MCF 10A (cell line): ENCODE measurements at regions not wholly inside any gene's neighbourhood (a gene's known extent, or its start where the extent isn't known, plus 50 kb on each side); places are given as distances from the start of the nearest gene placed in this dataset.
A peak's percentile ranks its signal among the peaks of the same experiment; 100 is the strongest.

Experiments
- BruUV-seq: library from RNA; stranded (reverse); fragments of 400-500 nt; replicated peaks from 2 replicates; lab custom pipeline; 2021; lab: Mats Ljungman, UMichigan
- CTCF ChIA-PET: fragments of 300-600 bp; sonication (Branson Sonifier 250); formaldehyde crosslinking; extraction: SDS; loops from one replicate; lab custom pipeline; 2021; ENCODE audit warnings: antibody characterized with exemption, inconsistent platforms; lab: Yijun Ruan, JAX
- POLR2A ChIA-PET: fragments of 300-600, 350-650 bp; sonication (Branson Sonifier 250); formaldehyde crosslinking; extraction: SDS; loops from one replicate; lab custom pipeline; 2020; ENCODE audit warnings: antibody characterized with exemption, inconsistent platforms; lab: Yijun Ruan, JAX
- DNase-seq: peaks from one replicate; pipeline ENCODE4 v3.0.0-alpha.2; 2018; ENCODE audit not compliant: unreplicated experiment
- H3K27ac Mint-ChIP-seq: one replicate; pipeline ENCODE4 v1.8.0; 2022; ENCODE audit warnings: mild to moderate bottlenecking, low read depth, mixed read lengths; ENCODE audit not compliant: unreplicated experiment
- H3K27me3 Mint-ChIP-seq: one replicate; pipeline ENCODE4 v1.8.0; 2022; ENCODE audit warnings: mixed read lengths; ENCODE audit not compliant: insufficient read depth, unreplicated experiment
- H3K36me3 Mint-ChIP-seq: one replicate; pipeline ENCODE4 v1.8.0; 2022; ENCODE audit warnings: mild to moderate bottlenecking, moderate library complexity, mixed read lengths; ENCODE audit not compliant: insufficient read depth, unreplicated experiment
- H3K4me1 Mint-ChIP-seq: one replicate; pipeline ENCODE4 v1.8.0; 2022; ENCODE audit warnings: mixed read lengths; ENCODE audit not compliant: insufficient read depth, unreplicated experiment
- H3K4me3 Mint-ChIP-seq: one replicate; pipeline ENCODE4 v1.8.0; 2022; ENCODE audit warnings: mild to moderate bottlenecking, moderate library complexity, mixed read lengths; ENCODE audit not compliant: unreplicated experiment
- H3K9me3 Mint-ChIP-seq: one replicate; pipeline ENCODE4 v1.8.0; 2022; ENCODE audit warnings: mixed read lengths; ENCODE audit not compliant: unreplicated experiment
- intact Hi-C: fragments of 100-400 bp; cut with micrococcal nuclease; formaldehyde crosslinking; loops from 2 replicates; pipeline ENCODE4 v1.14.1; 2022
- TF ChIP-seq, protein P1 (sequence below): fragments of 200-600 bp; IDR thresholded peaks from one replicate; pipeline ENCODE4 v1.8.0; 2022; ENCODE audit warnings: antibody characterized with exemption, mild to moderate bottlenecking; ENCODE audit not compliant: unreplicated experiment

DNA sequence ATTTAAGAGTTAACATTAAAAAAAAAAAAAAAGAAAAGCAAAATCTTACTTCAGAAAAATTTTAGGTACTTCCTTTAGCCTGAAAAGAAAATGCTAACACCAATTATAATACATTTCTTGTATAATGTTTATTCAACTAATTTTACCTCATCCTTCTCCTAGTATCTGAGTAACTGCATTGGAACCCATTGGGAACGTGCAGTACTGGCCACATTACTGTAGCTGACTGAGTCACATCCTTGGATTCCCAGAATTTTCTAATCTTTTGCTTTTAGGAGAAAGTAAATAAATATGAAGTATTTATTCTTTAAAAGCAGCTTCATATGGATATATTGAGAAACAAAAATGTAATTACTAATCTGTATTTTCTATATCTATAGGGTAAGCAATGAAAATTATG is 82.6 kb upstream of the SLITRK2 start:
- CTCF ChIA-PET = no interaction called here
- Mint-ChIP-seq H3K9me3 (no peaks in the 10 kb centered on the region), H3K27me3 (no peaks in the 10 kb centered on the region), H3K36me3 (no peaks in the 10 kb centered on the region), H3K27ac (no peak overlapping the region), H3K4me1 (peaks cover 4% of the 10 kb centered on the region), H3K4me3 (no peak overlapping the region)
- no peak for DNase-seq
- POLR2A ChIA-PET = no interaction called here
- TF ChIP-seq, protein P1, sequence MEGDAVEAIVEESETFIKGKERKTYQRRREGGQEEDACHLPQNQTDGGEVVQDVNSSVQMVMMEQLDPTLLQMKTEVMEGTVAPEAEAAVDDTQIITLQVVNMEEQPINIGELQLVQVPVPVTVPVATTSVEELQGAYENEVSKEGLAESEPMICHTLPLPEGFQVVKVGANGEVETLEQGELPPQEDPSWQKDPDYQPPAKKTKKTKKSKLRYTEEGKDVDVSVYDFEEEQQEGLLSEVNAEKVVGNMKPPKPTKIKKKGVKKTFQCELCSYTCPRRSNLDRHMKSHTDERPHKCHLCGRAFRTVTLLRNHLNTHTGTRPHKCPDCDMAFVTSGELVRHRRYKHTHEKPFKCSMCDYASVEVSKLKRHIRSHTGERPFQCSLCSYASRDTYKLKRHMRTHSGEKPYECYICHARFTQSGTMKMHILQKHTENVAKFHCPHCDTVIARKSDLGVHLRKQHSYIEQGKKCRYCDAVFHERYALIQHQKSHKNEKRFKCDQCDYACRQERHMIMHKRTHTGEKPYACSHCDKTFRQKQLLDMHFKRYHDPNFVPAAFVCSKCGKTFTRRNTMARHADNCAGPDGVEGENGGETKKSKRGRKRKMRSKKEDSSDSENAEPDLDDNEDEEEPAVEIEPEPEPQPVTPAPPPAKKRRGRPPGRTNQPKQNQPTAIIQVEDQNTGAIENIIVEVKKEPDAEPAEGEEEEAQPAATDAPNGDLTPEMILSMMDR = no peak
- no TSS peak for BruUV-seq
- intact Hi-C loops = no loop called here

DNA sequence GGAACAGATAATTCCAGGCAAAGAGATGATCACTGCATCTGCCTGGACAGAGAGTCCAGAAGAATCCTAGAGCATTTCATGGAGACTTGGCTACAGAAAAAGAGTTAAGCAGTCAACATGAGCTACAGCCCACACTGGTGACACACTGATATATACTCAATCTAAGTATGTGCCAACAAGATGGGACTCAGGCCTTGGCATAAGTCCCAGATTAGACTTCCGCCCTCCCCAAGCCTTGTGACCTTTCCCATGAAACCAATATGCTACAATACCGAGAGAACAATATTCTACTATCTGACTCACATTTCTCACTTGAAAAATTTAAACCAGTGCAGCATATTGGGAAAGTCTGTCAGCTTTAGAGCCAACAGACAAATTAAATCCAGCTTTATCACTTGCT is 65.7 kb upstream of the SLITRK2 start:
- Mint-ChIP-seq H3K27ac (no peak overlapping the region), H3K27me3 (no peaks in the 10 kb centered on the region), H3K4me3 (no peak overlapping the region), H3K36me3 (no peaks in the 10 kb centered on the region), H3K4me1 (peaks cover 5% of the 10 kb centered on the region), H3K9me3 (peaks cover 6% of the 10 kb centered on the region)
- TF ChIP-seq, protein P1 = no peak
- intact Hi-C loops = no loop called here
- DNase-seq = peak; percentile 81
- POLR2A ChIA-PET = interaction anchor here (0.9 kb wide), 1 partner anchor 142 kb away, joined by 3 read pairs; no protein-coding TSS in a partner anchor
- BruUV-seq = no TSS peak
- CTCF ChIA-PET = interaction anchor here (0.6 to 0.7 kb wide), 2 partner anchors 22 to 359 kb away, joined by 3 read pairs; no protein-coding TSS in a partner anchor
